ENCODE measurements at regions not wholly inside any gene's neighbourhood (a gene's known extent, or its start where the extent isn't known, plus 50 kb on each side); places are given as distances from the start of the nearest gene placed in this dataset.

DNA sequence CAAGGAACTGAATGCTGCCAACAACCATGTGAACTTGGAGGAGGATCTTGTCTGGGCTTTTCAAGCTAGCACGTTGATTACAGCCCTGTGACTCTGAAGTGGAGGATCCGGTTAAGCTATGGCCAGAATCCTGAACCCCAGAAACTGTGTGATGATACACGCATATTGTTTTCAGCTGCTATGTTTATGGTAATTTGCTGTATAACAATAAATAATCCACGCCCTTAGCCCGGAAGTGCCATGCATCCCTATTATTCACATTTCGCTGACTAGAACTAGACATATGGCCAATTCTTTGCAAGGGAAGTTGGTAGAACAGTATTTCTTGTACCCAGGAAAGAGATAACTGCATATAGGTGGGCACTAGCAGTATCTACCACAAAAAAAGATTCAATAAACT lies 510.8 kb upstream of the BTBD3 start:
- DNase-seq (ENCODE audit: low read depth, low spot score) (no peak), ATAC-seq (no peak)
- no peak overlapping the region for H3K27ac ChIP-seq (ENCODE audit: low read length)
- no peak overlapping the region for H3K4me3 ChIP-seq (ENCODE audit: low read depth in 2 of 2, low read length in 2 of 2)
- no TSS peak for BruUV-seq (replicated peaks)
- in situ Hi-C loops (cut with HindIII; ENCODE audit: low pct_unique_long_range_greater_than_20kb, low sequenced_read_pairs), result no loop called here
- H3K9me3 ChIP-seq (ENCODE audit: control insufficient read depth, insufficient read depth, low read depth, low read length), result no peaks in the 10 kb centered on the region
- H3K4me1 ChIP-seq (ENCODE audit: control insufficient read depth, insufficient read depth, low read length), result no peaks in the 10 kb centered on the region
- intact Hi-C loops (cut with micrococcal nuclease; ENCODE audit: unreplicated experiment), result no loop called here
- TF ChIP-seq, protein P1, sequence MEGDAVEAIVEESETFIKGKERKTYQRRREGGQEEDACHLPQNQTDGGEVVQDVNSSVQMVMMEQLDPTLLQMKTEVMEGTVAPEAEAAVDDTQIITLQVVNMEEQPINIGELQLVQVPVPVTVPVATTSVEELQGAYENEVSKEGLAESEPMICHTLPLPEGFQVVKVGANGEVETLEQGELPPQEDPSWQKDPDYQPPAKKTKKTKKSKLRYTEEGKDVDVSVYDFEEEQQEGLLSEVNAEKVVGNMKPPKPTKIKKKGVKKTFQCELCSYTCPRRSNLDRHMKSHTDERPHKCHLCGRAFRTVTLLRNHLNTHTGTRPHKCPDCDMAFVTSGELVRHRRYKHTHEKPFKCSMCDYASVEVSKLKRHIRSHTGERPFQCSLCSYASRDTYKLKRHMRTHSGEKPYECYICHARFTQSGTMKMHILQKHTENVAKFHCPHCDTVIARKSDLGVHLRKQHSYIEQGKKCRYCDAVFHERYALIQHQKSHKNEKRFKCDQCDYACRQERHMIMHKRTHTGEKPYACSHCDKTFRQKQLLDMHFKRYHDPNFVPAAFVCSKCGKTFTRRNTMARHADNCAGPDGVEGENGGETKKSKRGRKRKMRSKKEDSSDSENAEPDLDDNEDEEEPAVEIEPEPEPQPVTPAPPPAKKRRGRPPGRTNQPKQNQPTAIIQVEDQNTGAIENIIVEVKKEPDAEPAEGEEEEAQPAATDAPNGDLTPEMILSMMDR (IDR thresholded peaks at IDR 0.05), result no peak
- TF ChIP-seq, protein P2, sequence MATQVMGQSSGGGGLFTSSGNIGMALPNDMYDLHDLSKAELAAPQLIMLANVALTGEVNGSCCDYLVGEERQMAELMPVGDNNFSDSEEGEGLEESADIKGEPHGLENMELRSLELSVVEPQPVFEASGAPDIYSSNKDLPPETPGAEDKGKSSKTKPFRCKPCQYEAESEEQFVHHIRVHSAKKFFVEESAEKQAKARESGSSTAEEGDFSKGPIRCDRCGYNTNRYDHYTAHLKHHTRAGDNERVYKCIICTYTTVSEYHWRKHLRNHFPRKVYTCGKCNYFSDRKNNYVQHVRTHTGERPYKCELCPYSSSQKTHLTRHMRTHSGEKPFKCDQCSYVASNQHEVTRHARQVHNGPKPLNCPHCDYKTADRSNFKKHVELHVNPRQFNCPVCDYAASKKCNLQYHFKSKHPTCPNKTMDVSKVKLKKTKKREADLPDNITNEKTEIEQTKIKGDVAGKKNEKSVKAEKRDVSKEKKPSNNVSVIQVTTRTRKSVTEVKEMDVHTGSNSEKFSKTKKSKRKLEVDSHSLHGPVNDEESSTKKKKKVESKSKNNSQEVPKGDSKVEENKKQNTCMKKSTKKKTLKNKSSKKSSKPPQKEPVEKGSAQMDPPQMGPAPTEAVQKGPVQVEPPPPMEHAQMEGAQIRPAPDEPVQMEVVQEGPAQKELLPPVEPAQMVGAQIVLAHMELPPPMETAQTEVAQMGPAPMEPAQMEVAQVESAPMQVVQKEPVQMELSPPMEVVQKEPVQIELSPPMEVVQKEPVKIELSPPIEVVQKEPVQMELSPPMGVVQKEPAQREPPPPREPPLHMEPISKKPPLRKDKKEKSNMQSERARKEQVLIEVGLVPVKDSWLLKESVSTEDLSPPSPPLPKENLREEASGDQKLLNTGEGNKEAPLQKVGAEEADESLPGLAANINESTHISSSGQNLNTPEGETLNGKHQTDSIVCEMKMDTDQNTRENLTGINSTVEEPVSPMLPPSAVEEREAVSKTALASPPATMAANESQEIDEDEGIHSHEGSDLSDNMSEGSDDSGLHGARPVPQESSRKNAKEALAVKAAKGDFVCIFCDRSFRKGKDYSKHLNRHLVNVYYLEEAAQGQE (IDR thresholded peaks at IDR 0.05; ENCODE audit: insufficient read depth in 1 of 2, low read depth in 2 of 2, low read length in 1 of 2), result no peak
- TF ChIP-seq SIN3A (IDR thresholded peaks at IDR 0.05; ENCODE audit: borderline replicate concordance, insufficient read depth, low read depth, low read length) (no peak), TCF7L2 (IDR thresholded peaks at IDR 0.05; ENCODE audit: low read depth, low read length) (no peak), POLR2AphosphoS5 (IDR thresholded peaks at IDR 0.05; ENCODE audit: low read depth, low read length) (no peak)
- no peaks in the 10 kb centered on the region for H3K36me3 ChIP-seq (ENCODE audit: control insufficient read depth, insufficient read depth, low read length)
- POLR2A ChIA-PET, result no interaction called here
- H3K27me3 ChIP-seq (ENCODE audit: control insufficient read depth, insufficient read depth, low read length), result no peaks in the 10 kb centered on the region
- CTCF ChIA-PET, result no interaction called here

DNA sequence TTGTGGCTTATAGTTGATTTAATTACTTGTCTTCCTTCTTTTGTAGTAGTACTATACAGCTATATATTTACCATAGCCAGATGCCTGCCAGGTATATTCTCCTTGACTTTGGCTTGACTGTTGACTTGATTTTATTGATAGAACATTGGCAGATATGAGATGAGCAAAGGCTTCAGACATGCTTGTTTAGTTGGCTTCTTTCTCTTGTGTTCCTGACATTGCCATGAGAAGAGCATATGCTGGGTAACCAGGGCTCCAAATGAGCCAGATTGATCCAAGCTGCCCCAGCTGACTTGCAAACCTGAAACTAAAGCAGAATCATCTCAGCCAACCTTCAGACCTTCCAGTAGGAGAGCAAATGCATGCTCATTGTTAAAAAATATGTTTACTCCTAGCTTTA lies 508.1 kb upstream of the BTBD3 start:
- TF ChIP-seq TCF7L2 (IDR thresholded peaks at IDR 0.05; ENCODE audit: low read depth, low read length), result no peak
- TF ChIP-seq, protein P1 (IDR thresholded peaks at IDR 0.05), result no peak
- TF ChIP-seq POLR2AphosphoS5 (IDR thresholded peaks at IDR 0.05; ENCODE audit: low read depth, low read length), result no peak
- TF ChIP-seq, protein P2 (IDR thresholded peaks at IDR 0.05; ENCODE audit: insufficient read depth in 1 of 2, low read depth in 2 of 2, low read length in 1 of 2), result no peak
- no peak for TF ChIP-seq SIN3A (IDR thresholded peaks at IDR 0.05; ENCODE audit: borderline replicate concordance, insufficient read depth, low read depth, low read length)
- Histone ChIP-seq H3K27ac (ENCODE audit: low read length) (no peak overlapping the region), H3K27me3 (ENCODE audit: control insufficient read depth, insufficient read depth, low read length) (no peaks in the 10 kb centered on the region), H3K4me3 (ENCODE audit: low read depth in 2 of 2, low read length in 2 of 2) (no peak overlapping the region), H3K9me3 (ENCODE audit: control insufficient read depth, insufficient read depth, low read depth, low read length) (no peaks in the 10 kb centered on the region), H3K4me1 (ENCODE audit: control insufficient read depth, insufficient read depth, low read length) (no peaks in the 10 kb centered on the region), H3K36me3 (ENCODE audit: control insufficient read depth, insufficient read depth, low read length) (no peaks in the 10 kb centered on the region)
- intact Hi-C loops (cut with micrococcal nuclease; ENCODE audit: unreplicated experiment) (no loop called here), in situ Hi-C loops (cut with HindIII; ENCODE audit: low pct_unique_long_range_greater_than_20kb, low sequenced_read_pairs) (no loop called here)
- ChIA-PET CTCF (no interaction called here), POLR2A (no interaction called here)
- BruUV-seq (replicated peaks), result no TSS peak
- DNase-seq (ENCODE audit: low read depth, low spot score), result no peak
- ATAC-seq, result no peak

Measured in Panc1 (cell line).